ENCODE measurements at regions not wholly inside any gene's neighbourhood (a gene's known extent, or its start where the extent isn't known, plus 50 kb on each side); places are given as distances from the start of the nearest gene placed in this dataset.

GRCh38 chr16:49089533-49089932, 192.1 kb downstream of the CBLN1 start:
- TF ChIP-seq CTCF (IDR thresholded peaks at IDR 0.05) (no peak), POLR2A (IDR thresholded peaks at IDR 0.05) (no peak)

All from uterus (tissue), 2 donors.